Esophagus mucosa (tissue), 1 donor: ENCODE measurements at regions not wholly inside any gene's neighbourhood (a gene's known extent, or its start where the extent isn't known, plus 50 kb on each side); places are given as distances from the start of the nearest gene placed in this dataset.

Source experiments
- ATAC-seq: fragments of 200-7000 bp; cut with Tn5 transposase; one replicate; pipeline ENCODE4 v1.9.1; 2020
- donor health status: DM: yes; HTN: yes; CAD: no.

GRCh38 chr9:515665-516064, 301.0 kb downstream of the DOCK8 start:
- ATAC-seq: no peak

GRCh38 chr9:517993-518392, 303.3 kb downstream of the DOCK8 start:
- peak; percentile 96 for ATAC-seq

GRCh38 chr9:518540-518939, 303.9 kb downstream of the DOCK8 start:
- peak; percentile 84 for ATAC-seq

- no peak for ATAC-seq
These were observed 304.9 kb downstream of the DOCK8 start for GRCh38 chr9:519579-519978.

- ATAC-seq: no peak
These were observed 305.6 kb downstream of the DOCK8 start for GRCh38 chr9:520302-520701.

- no peak for ATAC-seq
These were observed 307.5 kb downstream of the DOCK8 start for GRCh38 chr9:522190-522589.

GRCh38 chr9:522658-523057, 308.0 kb downstream of the DOCK8 start:
- ATAC-seq: no peak

GRCh38 chr9:523444-523843, 308.8 kb downstream of the DOCK8 start:
- ATAC-seq: no peak

- peak; percentile 57 for ATAC-seq
These were observed 309.3 kb downstream of the DOCK8 start for GRCh38 chr9:524008-524407.

- ATAC-seq: peak; percentile 36
These were observed 312.4 kb downstream of the DOCK8 start for GRCh38 chr9:526904-527591.

- ATAC-seq: peak; percentile 34
These were observed 311.8 kb upstream of the DMRT1 start for GRCh38 chr9:529731-530130.

GRCh38 chr9:530681-531080, 310.8 kb upstream of the DMRT1 start:
- ATAC-seq: peak; percentile 84

GRCh38 chr9:532707-533106, 308.8 kb upstream of the DMRT1 start:
- ATAC-seq: no peak

GRCh38 chr9:534886-535285, 306.6 kb upstream of the DMRT1 start:
- no peak for ATAC-seq

- ATAC-seq: no peak
These were observed 306.1 kb upstream of the DMRT1 start for GRCh38 chr9:535356-535755.

- ATAC-seq: no peak
These were observed 304.6 kb upstream of the DMRT1 start for GRCh38 chr9:536597-537511.

GRCh38 chr9:543478-543877, 298.0 kb upstream of the DMRT1 start:
- ATAC-seq: no peak

GRCh38 chr9:545480-545879, 296.0 kb upstream of the DMRT1 start:
- peak; percentile 42 for ATAC-seq

- no peak for ATAC-seq
These were observed 295.3 kb upstream of the DMRT1 start for GRCh38 chr9:546235-546634.

GRCh38 chr9:546797-547223, 294.7 kb upstream of the DMRT1 start:
- no peak for ATAC-seq

GRCh38 chr9:547314-547713, 294.2 kb upstream of the DMRT1 start:
- no peak for ATAC-seq

GRCh38 chr9:549455-549997, 292.0 kb upstream of the DMRT1 start:
- no peak for ATAC-seq

- no peak for ATAC-seq
These were observed 291.2 kb upstream of the DMRT1 start for GRCh38 chr9:550333-550732.
